HK-2 (cell line): ENCODE measurements at regions not wholly inside any gene's neighbourhood (a gene's known extent, or its start where the extent isn't known, plus 50 kb on each side); places are given as distances from the start of the nearest gene placed in this dataset.
A peak's percentile ranks its signal among the peaks of the same experiment; 100 is the strongest.

Source experiments
- DNase-seq: peaks from one replicate; pipeline ENCODE4 v3.0.0-alpha.2; 2018; ENCODE audit not compliant: unreplicated experiment

DNA sequence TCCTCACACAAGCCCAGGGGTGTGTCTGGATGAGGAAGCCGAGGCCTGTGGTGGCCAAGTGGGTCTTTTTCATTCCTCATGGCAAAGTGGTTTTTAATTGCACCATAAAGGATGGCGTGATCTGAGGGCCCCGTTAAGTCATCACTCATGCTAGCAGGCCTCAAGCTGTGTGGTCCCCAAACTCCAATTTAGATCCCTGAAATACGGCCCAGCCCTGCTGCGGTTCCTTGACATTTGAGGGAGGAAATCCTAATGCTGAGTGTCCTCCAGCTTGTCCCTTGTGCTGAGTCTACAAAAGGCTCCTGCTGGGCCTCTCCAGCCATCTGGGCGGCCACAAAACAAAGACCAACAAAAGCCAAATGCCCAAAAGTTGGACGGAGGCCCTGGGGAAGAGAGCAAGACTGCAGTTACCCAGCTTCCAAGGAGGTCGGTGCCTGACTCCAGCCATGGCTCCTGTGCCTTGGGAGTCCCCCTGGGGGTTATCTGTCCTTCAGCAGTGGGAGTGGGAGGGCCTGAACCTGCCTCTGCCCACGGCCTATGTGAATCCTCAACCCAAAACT is 162.3 kb upstream of the PDE10A start:
- no peak for DNase-seq

GRCh38 chr6:165823609-165824326 is 160.7 kb upstream of the PDE10A start:
- DNase-seq = no peak

GRCh38 chr6:165822501-165822900 is 159.5 kb upstream of the PDE10A start:
- no peak for DNase-seq

DNA sequence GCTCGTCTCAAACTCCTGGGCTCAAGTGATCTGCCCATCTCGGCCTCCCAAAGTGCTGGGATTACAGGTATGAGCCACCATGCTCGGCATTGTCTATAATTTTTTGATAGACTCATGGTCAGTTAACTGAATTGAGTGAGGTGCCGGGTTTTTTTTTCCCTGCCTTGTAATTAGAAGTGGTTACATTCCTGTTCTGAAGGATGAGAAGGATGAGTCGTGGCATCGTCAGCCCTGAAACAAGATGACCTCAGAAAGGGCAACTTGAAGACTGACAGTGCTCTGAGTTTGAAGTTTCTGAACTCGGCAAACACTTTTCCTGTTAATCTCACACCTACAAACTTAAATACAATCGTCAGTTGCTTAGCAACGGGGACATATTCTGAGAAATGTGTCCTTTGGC is 158.7 kb upstream of the PDE10A start:
- peak; percentile 35 for DNase-seq

- DNase-seq = no peak
Measured at GRCh38 chr6:165820934-165821333, 157.9 kb upstream of the PDE10A start.

- no peak for DNase-seq
Measured at GRCh38 chr6:165820407-165820806, 157.4 kb upstream of the PDE10A start.

DNA sequence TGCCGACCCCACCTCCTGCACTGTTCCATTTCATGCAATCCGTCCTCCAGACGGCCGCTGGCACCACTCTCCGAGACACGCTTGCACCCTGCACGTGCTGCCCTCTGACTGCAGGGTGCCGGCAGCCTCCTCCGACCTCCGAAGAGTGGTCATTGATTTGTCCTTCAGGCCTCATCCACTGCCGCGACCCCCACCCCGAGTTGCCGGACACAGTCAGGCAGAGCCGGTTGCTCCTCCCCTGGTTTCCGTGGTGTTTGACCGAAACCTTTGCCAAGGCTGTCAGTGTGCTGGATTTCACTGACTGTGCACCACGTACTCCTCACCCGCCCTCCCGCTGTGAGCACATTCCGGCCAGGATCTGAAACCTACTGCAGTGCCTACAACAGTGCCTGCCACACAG is 156.4 kb upstream of the PDE10A start:
- DNase-seq = no peak

DNA sequence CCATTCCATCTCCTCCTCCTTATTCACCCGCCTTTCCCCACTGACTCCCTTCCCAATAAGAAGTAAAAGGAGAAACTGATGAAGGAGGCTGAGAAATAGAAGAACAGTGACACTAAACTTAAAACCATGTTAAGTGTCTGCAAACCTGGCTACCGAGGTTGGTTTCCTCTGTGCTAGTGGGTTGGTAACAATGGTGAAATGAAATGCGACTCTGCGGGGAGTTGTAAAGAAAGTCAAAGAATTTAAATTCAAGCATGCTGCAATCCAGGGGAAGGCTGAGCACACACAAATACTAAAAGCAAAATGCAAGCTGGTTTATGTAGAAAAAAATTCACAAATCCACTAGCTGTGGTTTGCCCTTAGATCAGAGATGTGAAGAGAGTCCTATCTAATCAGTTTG is 155.2 kb upstream of the PDE10A start:
- no peak for DNase-seq

GRCh38 chr6:165817771-165818170 is 154.7 kb upstream of the PDE10A start:
- DNase-seq = no peak

DNA sequence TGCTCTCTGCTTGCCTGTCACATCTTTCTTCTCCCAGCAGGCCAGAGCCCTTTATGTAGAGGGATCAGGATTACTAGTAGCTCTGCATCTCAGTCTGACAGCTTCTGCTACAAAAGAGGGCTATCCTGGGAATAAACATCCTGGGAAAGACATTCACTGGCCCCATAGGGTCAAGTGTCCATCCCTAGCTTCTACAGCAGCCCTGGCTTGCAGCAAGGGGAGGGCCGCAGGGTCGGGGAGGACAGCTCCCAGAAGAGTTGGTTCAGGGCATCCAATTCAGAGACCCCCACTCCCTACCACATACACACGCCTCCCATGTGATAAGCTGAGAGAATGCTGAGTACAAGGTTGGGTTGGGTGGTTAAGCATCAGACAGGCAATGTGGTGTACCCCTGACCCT is 154.1 kb upstream of the PDE10A start:
- no peak for DNase-seq

DNA sequence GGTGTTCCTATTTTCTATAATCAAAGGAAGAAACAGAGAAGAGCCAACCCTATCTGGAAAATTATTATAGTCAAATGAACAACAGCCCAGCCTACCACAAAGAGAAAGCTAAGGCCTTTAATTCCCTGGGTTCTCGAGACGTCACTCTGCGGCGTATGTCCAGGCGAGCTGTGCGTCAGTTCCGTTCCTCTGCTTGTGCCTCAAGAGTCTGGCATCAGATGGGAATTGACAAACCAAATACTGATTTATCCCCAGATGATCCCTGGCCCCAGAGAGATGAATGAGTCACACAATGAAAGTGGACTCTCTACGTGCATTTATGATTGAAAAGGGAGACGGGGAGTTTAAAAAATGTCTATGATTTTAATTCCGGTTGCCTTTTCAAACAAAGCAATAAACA is 151.6 kb upstream of the PDE10A start:
- DNase-seq = no peak

DNA sequence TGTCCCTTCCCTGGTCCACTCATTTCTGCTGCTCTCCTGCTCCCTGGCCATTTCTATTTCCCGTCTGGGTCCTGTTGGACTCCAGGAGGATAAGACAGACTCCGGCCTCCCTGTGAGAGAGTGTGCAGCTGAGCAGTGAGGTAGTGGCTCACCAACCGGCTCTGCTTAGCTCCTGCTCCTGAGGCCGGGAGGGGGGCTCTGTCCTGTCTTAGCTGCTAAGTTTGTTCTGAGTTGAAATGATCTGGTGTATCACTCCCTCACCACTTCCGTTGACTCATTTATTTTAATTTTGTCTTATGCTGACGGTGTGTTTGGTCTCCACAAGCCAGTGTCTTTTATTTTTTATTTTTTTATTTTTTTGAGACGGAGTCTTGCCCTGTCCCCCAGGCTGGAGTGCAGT is 148.5 kb upstream of the PDE10A start:
- no peak for DNase-seq

GRCh38 chr6:165808021-165808420 is 145.0 kb upstream of the PDE10A start:
- no peak for DNase-seq

DNA sequence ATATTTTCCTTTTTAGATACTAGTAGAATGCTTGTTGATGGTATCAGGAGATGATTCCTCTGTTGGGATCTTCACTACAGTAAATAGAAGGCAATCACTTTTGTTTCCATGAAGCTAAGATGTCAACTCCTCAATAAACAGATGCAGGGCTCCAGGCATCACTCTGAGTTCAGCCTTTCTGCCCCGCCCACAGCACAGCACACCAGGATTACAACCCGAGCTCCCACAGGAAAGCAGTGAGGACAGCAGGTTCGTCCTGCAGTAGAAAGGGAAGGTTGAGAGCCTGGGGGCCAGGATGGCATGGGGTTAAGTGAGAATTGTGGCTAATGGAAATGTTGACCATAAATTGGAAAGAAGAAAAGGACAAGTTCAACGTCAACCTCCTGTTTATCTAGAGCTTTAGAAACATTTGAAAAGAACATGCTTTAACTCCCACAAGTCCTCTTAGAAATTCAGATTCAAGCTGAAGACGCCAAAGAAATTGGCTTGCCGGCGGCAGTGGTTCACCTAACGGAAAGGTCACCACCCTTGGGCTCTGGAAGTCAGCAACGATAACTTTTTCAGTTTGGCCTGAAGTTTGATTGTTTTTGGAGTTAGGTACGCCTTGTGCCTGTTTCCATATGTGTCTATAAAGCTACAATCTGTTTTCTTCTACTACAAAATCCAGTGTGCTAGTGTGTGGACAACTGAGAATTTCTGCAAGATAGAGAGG is 144.4 kb upstream of the PDE10A start:
- DNase-seq = no peak

- no peak for DNase-seq
Measured at GRCh38 chr6:165806126-165806810, 143.2 kb upstream of the PDE10A start.

GRCh38 chr6:165805636-165806035 is 142.6 kb upstream of the PDE10A start:
- no peak for DNase-seq

DNA sequence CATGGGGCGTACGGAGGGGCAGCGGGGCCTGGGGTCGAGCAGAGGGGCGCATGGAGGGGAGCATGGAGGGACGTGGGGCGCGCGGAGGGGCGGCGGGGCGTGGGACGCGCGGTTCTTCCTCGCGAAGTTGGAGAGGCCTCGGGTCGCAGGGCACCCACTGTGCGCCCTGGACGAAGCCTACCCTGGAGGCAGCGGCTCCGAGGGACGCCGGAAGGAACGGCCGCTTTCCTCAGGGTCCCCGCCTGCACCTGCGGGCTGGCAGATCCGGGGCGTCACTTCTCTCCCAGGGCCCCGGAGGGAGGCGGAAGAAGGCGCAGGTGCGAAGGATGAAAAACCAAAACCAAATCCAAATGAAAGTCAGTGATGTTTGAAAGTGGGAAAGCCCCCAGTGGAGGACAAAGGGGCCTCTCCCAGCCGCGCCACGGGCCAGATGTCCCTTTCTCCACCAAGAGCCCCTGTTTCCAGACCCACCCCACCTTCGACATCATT is 142.1 kb upstream of the PDE10A start:
- DNase-seq = no peak

DNA sequence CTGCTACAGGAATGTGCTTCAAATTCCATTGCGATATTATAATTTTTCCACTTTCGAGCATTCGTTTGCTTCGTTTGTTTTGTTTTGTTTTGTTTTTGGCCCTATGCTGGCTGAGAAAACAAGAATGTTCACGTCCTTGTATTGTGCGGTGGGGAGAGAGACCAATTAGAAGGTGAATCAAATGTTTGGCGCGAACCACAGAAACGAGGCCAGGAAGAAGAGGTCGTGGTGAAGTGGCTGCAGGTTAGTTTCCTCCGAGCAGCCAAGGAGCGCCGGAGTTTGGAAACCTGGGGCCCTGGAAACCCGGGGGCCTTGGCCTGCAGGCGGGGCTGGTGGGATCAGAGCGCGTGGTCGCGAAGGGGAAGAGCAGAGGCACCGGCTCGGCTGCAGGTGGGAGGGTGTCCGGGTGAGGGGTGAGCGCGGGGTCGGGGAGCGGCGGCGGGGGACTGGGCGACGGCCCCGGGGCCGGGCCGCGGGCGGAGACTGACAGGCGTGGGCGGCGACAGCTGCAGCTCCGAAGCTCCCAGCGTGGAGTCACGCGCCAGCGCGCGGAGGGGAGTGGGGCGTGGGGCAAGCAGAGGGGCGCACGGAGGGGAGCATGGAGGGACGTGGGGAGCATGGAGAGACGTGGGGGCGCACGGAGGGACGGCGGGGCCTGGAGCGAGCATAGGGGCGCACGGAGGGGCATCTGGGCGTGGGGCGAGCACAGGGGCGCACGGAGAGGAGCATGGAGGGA is 141.5 kb upstream of the PDE10A start:
- no peak for DNase-seq

DNA sequence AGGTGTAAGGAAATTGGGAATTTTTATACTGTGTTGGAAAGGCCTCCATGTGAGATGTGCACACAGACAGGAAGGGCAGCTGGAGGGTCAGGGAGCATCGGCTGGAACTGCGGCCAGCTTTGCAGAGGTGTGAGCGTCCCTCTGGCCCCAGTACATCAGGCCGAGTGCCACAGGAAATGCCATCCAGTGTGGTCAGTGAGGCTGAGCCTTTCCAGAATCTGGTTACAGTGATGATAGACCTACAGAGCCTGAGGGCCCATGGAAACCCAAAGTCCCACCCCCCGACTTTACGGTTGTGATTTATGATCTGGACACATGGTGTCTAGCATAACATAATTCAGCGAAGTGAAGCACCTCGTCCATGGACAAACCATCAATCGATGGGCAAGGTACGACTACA is 137.3 kb upstream of the PDE10A start:
- DNase-seq = no peak

GRCh38 chr6:165799391-165800153 is 136.5 kb upstream of the PDE10A start:
- DNase-seq = no peak

GRCh38 chr6:165798991-165799390 is 135.9 kb upstream of the PDE10A start:
- DNase-seq = no peak
